GM20000 (cell line): ENCODE measurements at regions not wholly inside any gene's neighbourhood (a gene's known extent, or its start where the extent isn't known, plus 50 kb on each side); places are given as distances from the start of the nearest gene placed in this dataset.

Source experiments
- DNase-seq: peaks from one replicate; pipeline ENCODE4 v3.0.0; 2012; ENCODE audit warnings: low spot score
- TF ChIP-seq, protein P1 (sequence below): IDR thresholded peaks from 2 replicates; pipeline ENCODE4 v1.5.1; 2012; ENCODE audit warnings: mild to moderate bottlenecking, control low read depth; ENCODE audit errors: extremely low read depth, missing control alignments

DNA sequence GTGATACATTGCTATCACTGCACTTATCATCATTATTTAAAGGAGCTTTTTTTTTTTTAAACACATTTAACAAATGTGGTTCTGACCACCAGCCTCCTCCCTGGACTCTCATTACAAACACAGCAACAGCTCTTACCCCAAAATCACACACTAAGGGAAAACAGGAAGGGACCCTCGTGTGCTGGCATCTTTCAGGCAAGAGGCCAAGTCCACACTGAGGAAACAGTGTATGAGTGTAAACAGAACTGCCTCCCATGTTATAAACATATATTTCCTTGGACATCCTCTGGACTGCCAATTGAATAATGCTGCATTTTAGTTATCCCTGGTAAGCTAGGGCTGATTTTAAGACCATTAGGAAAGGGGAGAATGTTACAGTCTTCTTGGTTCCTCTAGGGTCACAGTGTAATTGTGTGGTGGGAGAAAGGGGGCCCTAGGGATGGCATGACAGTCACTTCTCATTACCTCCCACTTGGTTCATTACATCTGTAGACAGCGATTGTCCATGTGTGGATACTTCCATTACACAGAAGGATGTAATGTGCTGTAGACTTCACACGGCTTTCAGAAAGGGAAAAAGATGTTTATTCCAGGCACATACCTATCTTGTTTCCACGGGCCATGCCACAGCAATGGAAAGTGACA lies 244.6 kb upstream of the TET2 start:
- TF ChIP-seq, protein P1, sequence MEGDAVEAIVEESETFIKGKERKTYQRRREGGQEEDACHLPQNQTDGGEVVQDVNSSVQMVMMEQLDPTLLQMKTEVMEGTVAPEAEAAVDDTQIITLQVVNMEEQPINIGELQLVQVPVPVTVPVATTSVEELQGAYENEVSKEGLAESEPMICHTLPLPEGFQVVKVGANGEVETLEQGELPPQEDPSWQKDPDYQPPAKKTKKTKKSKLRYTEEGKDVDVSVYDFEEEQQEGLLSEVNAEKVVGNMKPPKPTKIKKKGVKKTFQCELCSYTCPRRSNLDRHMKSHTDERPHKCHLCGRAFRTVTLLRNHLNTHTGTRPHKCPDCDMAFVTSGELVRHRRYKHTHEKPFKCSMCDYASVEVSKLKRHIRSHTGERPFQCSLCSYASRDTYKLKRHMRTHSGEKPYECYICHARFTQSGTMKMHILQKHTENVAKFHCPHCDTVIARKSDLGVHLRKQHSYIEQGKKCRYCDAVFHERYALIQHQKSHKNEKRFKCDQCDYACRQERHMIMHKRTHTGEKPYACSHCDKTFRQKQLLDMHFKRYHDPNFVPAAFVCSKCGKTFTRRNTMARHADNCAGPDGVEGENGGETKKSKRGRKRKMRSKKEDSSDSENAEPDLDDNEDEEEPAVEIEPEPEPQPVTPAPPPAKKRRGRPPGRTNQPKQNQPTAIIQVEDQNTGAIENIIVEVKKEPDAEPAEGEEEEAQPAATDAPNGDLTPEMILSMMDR, result no peak

DNA sequence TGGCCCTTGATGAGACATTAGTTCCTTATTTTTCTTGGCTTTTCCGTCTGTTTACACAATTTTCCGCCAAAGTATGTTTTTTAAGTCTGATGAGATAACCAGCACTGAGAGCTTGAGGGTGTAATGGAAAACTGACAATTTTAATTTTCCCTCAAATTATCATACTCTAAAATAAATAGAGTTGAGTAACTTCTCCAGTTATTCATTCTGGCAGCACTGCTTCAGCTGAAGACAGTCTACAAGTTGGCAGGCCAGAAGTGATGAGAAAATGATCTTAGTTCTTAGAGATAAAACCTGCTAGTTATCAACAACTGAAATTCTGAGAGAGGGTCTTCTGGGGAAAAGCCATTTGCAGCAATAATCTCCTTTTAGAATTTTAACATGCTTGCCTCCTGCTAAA lies 241.6 kb upstream of the TET2 start:
- TF ChIP-seq, protein P1, result no peak
- DNase-seq, result no peak

More for the DNA sequence above, 244.6 kb upstream of the TET2 start:
- no peak for DNase-seq

DNA sequence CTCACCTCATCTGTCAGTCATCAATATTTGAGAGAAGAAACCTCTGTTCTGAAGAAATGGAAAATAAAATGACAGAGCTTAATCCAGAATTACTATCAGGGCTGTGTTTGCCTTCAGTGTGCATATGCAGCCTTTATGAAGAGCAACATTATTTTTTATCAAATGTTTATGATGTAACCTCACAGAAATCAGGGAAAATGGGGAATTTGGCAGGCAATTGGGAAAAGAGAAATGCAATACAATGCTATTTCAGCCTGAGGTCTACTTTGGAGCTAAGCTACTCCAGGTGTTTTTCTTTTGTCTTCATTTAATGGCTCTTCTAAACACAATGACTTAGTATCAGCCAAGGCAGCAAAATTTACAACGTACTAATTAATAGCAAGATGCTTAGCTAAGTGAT lies 241.1 kb upstream of the TET2 start:
- TF ChIP-seq, protein P1, result no peak
- DNase-seq, result no peak

DNA sequence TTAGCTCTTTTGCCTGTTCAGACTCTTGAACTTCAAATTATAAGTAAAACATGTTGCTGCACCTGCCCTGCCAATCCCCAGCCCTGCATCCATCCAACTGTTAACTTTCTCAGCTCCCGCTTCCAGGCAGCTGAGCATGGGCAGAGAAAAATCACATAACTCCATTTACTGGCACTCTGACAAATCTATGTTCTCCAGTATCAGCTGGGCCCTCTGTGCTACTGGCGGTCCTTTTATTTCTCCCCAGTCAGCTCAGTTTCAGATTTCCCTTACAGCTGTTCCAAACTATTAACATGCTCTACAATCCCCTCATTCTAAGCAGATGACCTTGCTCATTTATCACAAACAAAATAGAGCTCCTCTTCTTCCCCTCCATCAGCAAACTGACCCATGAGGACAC lies 240.4 kb upstream of the TET2 start:
- DNase-seq, result no peak
- TF ChIP-seq, protein P1, result no peak

DNA sequence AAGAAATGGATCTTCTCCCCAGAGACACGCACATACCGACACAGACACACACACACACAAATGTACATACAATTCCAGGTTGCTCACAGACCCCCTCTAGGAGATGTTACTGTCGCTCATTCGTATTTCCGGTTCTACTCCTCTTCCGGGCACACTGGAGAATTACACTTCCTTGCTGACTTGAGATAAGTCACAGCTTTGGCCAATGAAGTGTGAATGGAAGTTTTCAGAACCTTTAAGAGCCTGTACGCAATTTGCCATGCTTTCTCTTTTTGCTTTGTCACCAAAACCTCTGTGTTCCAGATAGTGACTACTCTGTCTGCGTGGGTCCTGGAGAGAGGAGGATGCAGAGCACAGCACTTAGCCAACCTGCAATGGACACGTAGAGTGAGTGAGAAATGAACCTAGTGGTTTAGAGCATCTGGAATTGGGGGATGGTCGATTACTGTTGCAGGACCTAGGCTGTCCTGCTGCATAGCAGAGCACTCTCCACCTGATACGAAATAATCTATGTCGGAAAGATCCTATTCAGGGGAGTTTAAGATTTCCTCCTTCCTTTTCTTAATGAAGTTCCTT lies 239.5 kb upstream of the TET2 start:
- TF ChIP-seq, protein P1, result no peak
- DNase-seq, result no peak

DNA sequence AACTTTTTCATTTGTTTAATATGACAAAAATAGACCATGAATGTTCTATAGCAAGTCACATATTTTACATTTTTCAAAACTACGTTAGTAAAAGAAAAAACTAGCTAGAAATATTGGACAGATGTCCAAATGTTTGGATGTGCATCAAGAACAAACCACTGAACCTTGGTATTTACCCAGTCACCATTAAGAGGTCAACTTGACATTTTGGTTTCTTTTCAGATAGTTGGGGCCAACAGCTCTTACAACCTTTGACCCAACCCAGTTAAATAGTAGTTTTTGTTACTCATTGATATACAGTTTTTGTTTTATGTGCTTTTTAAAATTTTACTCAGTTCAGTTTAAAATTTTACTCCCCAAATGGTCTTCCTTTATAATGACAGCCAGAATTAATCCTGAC lies 238.7 kb upstream of the TET2 start:
- no peak for DNase-seq
- TF ChIP-seq, protein P1, result no peak

DNA sequence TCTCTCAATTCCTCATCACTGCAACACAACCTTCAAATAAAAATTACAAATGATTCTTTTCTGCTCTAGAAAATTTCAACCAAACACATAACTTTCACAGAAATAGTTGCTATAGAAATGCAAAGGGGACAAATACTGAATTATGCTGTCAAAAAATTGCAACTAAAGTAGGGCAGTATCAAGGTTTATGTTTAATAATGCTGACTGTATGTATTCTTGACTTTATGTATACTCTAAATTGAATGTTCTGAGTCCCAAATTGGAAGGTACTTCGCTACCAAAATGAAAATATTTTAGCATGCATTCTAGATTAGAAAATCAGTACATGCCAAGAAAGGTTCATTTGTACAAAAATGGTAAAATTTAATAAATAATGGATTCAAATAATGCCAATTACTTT lies 237.3 kb upstream of the TET2 start:
- TF ChIP-seq, protein P1, result no peak
- no peak for DNase-seq
